Glutamatergic neuron (in vitro differentiated cells): ENCODE measurements at regions not wholly inside any gene's neighbourhood (a gene's known extent, or its start where the extent isn't known, plus 50 kb on each side); places are given as distances from the start of the nearest gene placed in this dataset.

Experiments used
- DNase-seq: peaks from one replicate; pipeline ENCODE4 v3.0.0; 2022
- H3K27ac Mint-ChIP-seq: one replicate; pipeline ENCODE4 v1.8.0; 2020; ENCODE audit warnings: mild to moderate bottlenecking, mixed read lengths, inconsistent platforms; ENCODE audit not compliant: unreplicated experiment
- H3K27me3 Mint-ChIP-seq: one replicate; pipeline ENCODE4 v1.8.0; 2020; ENCODE audit warnings: mild to moderate bottlenecking, moderate library complexity, mixed read lengths, inconsistent platforms; ENCODE audit not compliant: unreplicated experiment
- H3K36me3 Mint-ChIP-seq: one replicate; pipeline ENCODE4 v1.8.0; 2020; ENCODE audit warnings: mild to moderate bottlenecking, mixed read lengths, inconsistent platforms; ENCODE audit not compliant: unreplicated experiment
- H3K4me1 Mint-ChIP-seq: one replicate; pipeline ENCODE4 v1.8.0; 2020; ENCODE audit warnings: mild to moderate bottlenecking, low read depth, mixed read lengths, inconsistent platforms; ENCODE audit not compliant: unreplicated experiment
- H3K4me3 Mint-ChIP-seq: one replicate; pipeline ENCODE4 v1.8.0; 2020; ENCODE audit warnings: mild to moderate bottlenecking, mixed read lengths, inconsistent platforms; ENCODE audit not compliant: unreplicated experiment
- H3K9me3 Mint-ChIP-seq: one replicate; pipeline ENCODE4 v1.8.0; 2020; ENCODE audit warnings: mild to moderate bottlenecking, moderate library complexity, mixed read lengths, inconsistent platforms; ENCODE audit not compliant: unreplicated experiment
- TF ChIP-seq, protein P1 (sequence below): fragments of 200-600 bp; sonication (generic); IDR thresholded peaks from one replicate; pipeline ENCODE4 v1.5.0; 2021; ENCODE audit not compliant: partially characterized antibody, unreplicated experiment

DNA sequence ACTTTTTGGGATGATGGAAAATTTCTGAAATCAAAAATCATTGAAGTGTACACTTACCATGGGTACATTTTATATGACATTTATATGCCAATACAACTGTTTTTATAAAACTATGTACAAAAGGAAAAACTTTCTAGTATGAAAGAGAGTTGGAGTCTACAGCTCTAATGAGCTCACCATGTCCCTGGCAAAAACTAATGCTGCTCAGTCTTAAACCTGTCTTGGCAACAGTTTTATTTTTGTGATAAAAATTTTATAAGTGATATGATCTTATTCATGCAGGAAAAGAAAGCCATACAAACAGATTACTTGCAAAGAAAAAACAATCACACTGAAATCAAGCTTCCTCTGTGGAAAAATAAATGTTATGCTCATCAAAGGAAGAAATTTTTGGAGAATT lies 78.9 kb upstream of the RASEF start:
- no peak overlapping the region for H3K4me3 Mint-ChIP-seq
- H3K27ac Mint-ChIP-seq: no peak overlapping the region
- H3K27me3 Mint-ChIP-seq: no peaks in the 10 kb centered on the region
- TF ChIP-seq, protein P1, sequence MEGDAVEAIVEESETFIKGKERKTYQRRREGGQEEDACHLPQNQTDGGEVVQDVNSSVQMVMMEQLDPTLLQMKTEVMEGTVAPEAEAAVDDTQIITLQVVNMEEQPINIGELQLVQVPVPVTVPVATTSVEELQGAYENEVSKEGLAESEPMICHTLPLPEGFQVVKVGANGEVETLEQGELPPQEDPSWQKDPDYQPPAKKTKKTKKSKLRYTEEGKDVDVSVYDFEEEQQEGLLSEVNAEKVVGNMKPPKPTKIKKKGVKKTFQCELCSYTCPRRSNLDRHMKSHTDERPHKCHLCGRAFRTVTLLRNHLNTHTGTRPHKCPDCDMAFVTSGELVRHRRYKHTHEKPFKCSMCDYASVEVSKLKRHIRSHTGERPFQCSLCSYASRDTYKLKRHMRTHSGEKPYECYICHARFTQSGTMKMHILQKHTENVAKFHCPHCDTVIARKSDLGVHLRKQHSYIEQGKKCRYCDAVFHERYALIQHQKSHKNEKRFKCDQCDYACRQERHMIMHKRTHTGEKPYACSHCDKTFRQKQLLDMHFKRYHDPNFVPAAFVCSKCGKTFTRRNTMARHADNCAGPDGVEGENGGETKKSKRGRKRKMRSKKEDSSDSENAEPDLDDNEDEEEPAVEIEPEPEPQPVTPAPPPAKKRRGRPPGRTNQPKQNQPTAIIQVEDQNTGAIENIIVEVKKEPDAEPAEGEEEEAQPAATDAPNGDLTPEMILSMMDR: no peak
- no peaks in the 10 kb centered on the region for H3K9me3 Mint-ChIP-seq
- DNase-seq: no peak
- peaks cover 2% of the 10 kb centered on the region for H3K4me1 Mint-ChIP-seq
- H3K36me3 Mint-ChIP-seq: no peaks in the 10 kb centered on the region

DNA sequence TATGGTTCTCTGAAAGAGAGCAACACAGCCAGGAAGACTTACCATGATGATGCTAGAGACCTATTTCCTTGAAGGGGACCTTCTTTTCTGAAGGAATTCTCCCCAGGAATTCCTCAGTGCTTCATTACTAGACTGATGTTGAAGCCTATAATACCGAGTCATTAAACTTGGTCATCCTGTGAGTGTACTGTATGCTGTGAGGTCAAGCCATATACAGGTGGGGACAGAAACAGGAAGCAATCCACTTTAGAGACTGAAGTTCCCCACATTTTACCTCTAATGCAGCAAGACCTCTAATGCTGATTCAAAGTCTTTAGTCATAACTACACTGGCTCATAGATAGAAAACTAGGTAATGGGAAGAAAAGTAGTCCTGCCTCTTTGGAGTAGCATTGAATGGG lies 77.1 kb upstream of the RASEF start:
- Mint-ChIP-seq H3K36me3 (no peaks in the 10 kb centered on the region), H3K27ac (no peak overlapping the region), H3K9me3 (no peaks in the 10 kb centered on the region), H3K27me3 (no peaks in the 10 kb centered on the region), H3K4me1 (peaks cover 2% of the 10 kb centered on the region), H3K4me3 (no peak overlapping the region)
- DNase-seq: no peak
- TF ChIP-seq, protein P1: no peak

DNA sequence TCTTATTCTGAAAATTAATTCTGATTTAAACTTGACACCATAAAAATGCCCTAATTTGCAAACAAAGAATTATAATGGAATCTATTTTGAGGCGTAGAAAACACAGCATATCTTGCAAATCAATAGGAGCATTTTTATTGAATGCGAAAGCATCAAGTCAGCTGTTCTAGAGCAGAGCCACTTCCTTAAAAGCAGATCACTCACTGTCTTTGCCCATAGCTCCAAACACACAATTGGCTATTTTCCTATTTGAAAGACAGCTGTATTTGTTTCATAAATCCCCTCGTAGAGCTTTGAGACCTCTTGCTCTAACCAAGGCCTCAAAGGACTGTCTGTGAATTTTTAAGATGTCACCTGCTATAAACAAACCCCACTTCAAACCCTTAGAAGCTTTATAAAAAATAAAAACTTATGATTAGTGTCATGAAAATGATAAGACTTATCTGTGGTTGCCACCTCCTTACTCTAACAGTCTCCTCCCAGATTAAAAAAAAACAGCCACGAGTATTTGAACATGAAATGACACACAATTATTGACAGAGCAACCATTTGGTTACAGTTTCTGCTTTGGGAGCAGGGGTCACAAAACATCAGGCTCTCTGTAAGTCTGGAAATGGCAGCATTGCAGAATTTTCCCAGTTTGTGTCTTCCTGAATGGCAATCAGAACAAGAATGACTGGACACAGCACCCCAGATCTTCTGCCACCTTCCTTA lies 75.6 kb upstream of the RASEF start:
- Mint-ChIP-seq H3K9me3 (no peaks in the 10 kb centered on the region), H3K4me3 (no peak overlapping the region), H3K36me3 (no peaks in the 10 kb centered on the region), H3K27me3 (no peaks in the 10 kb centered on the region), H3K27ac (no peak overlapping the region), H3K4me1 (peaks cover 2% of the 10 kb centered on the region)
- TF ChIP-seq, protein P1: no peak
- no peak for DNase-seq

DNA sequence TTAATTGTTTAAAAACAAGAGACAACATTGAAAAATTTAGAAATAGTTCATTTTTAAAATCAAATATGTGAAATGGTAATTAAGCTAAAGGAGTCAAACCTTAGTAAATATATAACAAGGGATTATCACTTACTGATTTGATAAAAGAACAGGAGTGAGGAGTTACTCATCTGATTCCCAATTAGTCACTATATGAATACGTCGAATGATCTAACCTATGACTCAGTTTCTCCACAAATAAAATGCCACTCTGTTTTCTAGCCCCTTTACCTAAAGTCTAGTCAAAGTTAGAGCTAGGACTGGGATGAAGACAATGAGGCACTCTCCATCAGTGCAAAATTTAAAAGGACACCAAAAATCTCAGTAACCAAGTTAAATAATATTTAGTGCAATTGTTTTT lies 70.4 kb upstream of the RASEF start:
- peaks cover 2% of the 10 kb centered on the region for H3K4me1 Mint-ChIP-seq
- H3K27me3 Mint-ChIP-seq: no peaks in the 10 kb centered on the region
- TF ChIP-seq, protein P1: no peak
- no peak for DNase-seq
- H3K9me3 Mint-ChIP-seq: no peaks in the 10 kb centered on the region
- H3K27ac Mint-ChIP-seq: no peak overlapping the region
- no peak overlapping the region for H3K4me3 Mint-ChIP-seq
- peaks cover 3% of the 10 kb centered on the region for H3K36me3 Mint-ChIP-seq

DNA sequence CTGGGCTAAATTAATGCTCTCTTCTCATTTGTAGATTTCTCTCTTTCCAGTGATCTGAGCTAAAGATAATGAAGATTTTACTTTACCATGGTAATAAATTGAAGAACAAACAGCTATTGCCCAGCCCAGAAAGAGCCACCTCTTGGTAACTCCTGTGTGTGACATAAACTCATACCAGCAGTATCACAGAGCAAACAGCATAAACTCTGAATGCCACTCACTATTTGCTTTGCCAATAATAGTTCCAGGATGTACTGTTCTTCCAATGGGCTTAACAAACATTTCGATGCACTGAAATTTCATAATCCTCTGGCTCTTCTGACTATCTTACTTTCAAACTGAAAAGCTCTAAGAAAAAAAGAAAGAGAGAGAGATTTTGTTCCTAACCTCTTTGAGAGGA lies 69.8 kb upstream of the RASEF start:
- Mint-ChIP-seq H3K4me3 (no peak overlapping the region), H3K27ac (no peak overlapping the region), H3K36me3 (peaks cover 3% of the 10 kb centered on the region), H3K4me1 (peaks cover 2% of the 10 kb centered on the region), H3K9me3 (no peaks in the 10 kb centered on the region), H3K27me3 (no peaks in the 10 kb centered on the region)
- TF ChIP-seq, protein P1: no peak
- DNase-seq: no peak
